Dermis blood vessel endothelial cell (primary cell): ENCODE measurements at regions not wholly inside any gene's neighbourhood (a gene's known extent, or its start where the extent isn't known, plus 50 kb on each side); places are given as distances from the start of the nearest gene placed in this dataset.
"Not testable (repeated sequence)": the region's sequence is repeated elsewhere in the genome, so short reads cannot be mapped to it uniquely, and the experiment has no call there.

Experiments used
- DNase-seq: peaks from one replicate; pipeline ENCODE4 v3.0.0; 2010

DNA sequence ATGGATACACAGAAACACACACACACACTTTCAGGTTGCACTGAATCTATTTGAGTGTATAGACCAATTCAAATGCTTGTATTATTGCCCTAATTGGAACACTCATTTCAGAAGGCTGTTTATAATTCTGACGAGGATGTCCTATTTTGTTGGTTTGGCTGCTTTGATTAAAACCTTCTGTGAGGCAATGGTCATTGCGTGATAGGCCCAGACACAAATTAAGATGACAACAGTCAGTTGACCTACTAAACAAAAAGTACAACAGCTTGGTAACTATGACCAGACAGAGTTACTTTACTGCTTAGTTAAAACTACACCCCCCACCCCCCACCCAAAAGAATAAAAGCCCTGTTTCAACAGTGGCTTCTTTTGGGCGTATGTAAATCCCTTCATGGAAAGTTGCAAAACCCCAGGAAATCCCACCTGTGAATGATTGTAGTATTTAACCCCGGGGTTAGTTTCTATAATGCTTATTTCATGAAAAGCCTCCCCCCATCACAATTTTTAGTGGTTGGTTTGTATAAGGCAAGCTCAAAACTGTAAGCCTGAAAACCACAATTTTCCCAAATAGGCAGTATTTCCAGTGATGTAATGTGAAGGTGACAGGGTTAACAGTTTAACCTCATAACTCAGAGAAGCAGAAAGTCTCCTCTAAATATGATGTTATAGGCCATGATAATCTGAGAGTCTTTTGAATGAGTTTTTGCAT, 340.8 kb downstream of the FGF10 start:
- no peak for DNase-seq

DNA sequence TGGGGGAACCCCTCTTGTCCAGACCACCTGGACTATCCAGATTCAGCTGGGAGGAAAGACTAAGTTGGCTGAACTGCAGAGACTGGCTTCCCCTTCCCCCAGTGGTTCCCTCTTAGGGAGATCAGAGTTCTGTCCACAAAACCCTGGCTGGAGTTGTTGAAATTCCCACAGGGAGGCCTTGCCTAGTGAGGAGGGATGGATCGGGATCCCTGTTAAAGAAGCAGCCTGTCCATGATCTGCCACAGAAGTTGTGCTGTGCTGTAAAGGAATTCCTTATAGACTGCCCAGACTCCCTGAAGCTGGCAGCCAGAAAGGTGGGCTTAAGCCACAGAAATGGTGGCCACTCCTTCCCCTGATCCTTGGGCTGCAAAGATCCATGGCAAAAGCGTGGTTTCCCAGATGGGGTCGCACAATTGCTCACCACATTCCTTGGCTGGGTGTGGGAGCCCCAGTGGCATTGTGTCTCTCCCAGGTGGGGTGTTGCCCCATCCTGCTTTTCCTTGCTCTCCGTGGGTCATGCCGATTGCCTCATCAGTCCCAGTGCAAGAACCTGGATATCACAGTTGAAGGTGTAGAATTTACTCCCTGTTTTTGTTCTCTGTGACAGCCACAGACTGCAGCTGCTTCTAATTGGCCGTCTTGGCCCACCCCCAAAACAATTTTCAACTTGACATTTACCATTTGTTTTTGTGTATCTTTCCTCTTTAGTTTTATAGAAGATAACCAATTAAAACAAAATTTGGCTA, 342.4 kb downstream of the FGF10 start:
- no peak for DNase-seq

GRCh38 chr5:44044549-44044948, 344.7 kb downstream of the FGF10 start:
- not testable (repeated sequence) for DNase-seq

- DNase-seq: no peak
These were observed 361.0 kb downstream of the FGF10 start for GRCh38 chr5:44028226-44028625.

GRCh38 chr5:44022622-44023021, 366.6 kb downstream of the FGF10 start:
- DNase-seq: no peak

DNA sequence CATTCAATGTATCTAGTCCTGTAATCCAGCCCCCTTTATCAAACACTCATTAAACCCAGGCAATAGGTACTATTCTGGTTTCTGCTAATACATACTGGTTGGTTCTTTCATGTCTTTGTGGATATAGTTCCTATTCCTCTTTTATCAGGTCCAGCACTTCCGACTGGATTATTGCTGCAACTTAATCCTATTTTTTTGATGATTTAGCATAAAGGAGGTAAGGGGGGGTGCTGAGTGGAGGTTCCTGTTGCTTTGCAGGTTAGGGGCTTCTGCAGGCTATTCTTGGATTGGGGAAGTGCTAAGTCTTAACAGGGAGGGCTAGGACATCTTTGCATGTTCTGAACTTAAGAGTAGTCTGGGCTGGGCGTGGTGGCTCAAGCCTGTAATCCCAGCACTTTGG, 377.7 kb downstream of the FGF10 start:
- DNase-seq: no peak

GRCh38 chr5:44002381-44002901, 386.8 kb downstream of the FGF10 start:
- no peak for DNase-seq

DNA sequence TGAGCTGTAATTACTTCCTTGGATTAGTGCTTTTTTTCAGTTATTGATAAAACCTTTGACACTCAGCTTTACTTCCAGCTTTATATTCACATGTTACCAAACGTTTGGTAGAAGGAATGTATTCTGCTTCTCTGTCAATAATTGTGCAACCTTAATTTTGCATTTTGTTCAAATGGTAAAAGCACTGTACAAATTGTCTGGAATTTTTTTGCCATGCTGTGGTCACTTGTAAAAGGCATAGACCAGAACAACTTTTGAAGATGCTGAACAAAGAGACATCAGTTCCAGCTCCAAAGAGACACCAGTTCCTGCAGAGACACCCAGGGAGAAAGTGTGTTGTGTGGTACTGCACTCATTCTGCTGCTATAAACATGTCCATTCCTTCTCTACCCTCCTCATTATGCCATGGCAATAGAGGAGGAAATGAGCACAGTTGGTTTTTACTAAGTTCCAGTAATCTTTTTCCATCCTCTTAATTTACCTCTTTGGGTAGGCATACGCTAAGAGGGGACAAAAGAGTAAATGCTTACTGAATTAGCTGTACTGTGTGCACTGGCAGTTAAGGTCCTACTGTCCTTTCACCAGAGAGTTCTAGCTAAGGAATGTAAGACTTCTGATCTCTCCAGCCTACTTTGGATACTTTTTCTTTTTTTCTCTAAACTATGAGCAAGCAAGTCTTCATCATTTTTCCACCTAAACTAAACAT, 387.4 kb downstream of the FGF10 start:
- no peak for DNase-seq

DNA sequence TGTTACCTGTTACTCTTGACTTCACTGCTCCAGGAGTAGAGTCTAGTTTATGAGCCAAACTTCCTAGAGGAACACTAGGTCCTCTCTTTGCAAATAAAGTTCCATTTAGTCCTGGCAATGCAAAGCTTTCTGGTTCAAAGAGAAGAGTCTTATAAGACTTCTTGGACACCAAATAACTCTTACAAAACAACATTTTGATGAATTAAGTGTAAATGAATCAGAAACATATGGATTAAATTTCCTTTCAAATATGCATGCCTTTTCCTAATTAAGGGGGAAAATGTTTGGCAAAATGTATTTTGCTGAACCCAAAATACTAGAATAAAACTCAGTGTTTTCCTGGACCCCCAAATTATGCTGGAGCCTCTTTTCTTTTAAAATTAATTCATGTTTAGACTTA, 388.0 kb downstream of the FGF10 start:
- no peak for DNase-seq

DNA sequence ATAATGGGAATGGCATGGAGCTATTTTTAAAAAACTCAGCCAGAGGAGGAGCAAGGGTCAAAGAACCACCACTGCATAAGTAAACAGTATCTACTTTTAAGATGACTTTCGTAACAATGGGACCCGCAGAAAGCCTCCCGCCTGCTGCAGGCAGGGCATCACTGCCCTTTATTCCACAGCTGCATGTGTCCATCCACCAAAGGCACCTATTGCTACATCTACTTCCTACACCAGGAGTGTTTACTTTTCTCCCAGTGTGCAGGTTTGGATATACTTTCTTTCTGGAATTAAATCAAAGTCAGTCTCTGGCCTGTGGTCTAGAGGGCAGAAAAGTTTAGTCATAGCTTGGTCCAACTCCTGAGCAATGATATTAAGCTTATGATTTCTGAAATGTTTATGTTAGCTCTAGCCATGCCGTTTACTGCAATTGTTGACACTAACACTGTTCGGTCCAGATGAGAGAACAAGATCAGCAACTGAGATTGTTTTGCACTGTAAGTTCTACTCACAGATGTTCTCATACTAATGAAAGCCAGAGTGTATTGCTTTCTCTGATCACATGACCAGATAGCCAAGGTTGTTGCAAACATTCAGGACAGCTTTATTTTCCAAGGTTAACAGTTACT, 391.5 kb downstream of the FGF10 start:
- DNase-seq: no peak

DNA sequence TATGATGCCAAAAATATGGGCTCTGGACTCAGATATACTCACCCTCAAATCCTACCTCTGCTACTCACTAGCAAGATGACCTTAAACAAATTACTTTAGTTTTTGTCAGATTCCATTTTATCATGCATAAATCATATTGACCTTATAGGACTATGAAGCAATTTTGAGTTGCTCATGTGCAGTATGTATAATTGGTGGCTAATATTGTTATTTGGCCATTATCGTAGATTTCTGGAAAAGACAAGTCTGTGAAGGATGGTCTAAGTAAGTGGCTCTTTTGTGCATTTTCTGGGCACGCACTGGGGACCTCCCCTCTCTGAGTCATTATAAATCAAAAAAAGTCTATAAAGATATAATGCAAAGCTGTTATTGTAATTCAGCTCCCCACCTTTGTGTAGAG, 393.0 kb downstream of the FGF10 start:
- DNase-seq: no peak

DNA sequence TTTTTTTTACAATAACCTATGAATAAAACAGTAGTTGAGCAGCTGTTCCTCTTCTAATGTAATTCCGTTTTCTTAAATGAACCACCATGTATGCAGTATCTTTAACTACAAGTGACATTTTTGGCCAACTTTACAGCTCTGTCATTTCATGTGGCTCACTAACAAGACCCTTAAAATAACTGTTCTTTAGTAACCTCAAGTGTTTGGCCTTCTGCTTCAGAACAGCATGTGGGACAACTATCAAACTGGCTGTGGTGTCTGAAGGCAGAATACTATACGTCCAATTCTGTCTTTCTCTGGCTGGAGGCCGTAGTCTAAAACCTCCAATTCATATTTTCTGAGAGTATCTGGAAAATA, 391.4 kb downstream of the NNT start:
- DNase-seq: no peak

GRCh38 chr5:43993634-43994351, 390.8 kb downstream of the NNT start:
- no peak for DNase-seq

GRCh38 chr5:43985411-43985810, 382.4 kb downstream of the NNT start:
- DNase-seq: no peak

DNA sequence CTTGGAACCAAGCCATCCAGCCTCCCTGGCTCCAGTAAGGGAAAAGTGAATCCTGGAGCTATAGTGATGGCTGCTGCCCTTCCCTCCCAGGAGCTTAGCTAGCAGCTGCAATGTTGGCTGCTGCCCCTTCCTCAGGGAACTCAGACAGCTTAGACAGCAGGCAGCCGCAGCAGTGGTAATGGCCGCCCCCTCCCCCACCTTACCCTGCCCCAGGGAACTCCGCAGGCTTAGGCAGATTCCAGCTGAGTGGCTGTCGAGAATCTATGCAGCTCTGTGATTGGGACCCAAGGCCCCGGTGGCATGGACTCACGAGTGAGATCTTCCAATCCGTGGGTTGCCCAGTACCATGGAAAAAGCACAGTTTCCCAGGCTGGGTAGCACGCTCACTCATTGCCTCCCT, 378.6 kb downstream of the NNT start:
- DNase-seq: no peak

DNA sequence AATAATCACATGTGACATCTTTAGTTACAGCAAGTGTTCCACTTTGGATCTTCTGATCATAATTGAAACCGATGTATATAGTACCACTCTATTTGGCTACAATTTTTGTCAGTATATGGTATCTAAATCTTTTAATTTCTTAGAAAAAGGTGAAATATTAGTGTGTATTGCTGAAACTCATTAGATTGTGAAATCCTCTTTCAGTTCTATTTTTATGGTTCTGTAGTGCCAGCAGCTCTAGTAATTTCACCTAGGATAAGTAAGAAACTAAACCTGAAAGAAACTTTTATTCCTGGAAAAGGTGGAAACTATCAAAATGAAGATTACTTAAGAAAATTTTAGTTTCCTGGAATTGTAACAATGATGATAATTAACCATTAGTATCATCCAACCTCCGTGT, 370.9 kb downstream of the NNT start:
- DNase-seq: no peak

GRCh38 chr5:43973318-43973717, 370.3 kb downstream of the NNT start:
- DNase-seq: no peak

- DNase-seq: no peak
These were observed 364.2 kb downstream of the NNT start for GRCh38 chr5:43967165-43967564.

- DNase-seq: no peak
These were observed 356.2 kb downstream of the NNT start for GRCh38 chr5:43959144-43959543.

DNA sequence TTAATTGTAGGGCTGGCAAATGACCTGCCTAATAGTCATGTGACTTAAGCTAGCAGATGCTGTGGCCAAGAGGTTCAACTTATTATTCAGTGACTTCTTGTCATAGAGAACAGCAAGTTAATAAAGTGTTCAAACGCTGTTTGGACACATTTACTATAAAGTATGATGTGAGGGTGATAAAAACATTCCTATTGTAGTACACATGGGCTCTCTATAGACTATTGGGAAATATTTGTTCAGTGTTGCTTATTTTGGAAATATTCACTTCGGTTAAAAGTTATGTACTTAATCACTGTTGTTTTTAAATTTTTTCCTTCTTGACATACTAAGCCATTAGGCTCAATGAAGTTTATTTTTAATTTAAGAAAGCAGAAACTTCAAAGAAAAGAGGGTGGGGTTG, 345.0 kb downstream of the NNT start:
- no peak for DNase-seq

- no peak for DNase-seq
These were observed 338.8 kb downstream of the NNT start for GRCh38 chr5:43941806-43942205.

GRCh38 chr5:43940562-43940961, 337.6 kb downstream of the NNT start:
- DNase-seq: no peak

- DNase-seq: no peak
These were observed 323.9 kb downstream of the NNT start for GRCh38 chr5:43926923-43927322.
